Activated CD4-positive, alpha-beta T cell treated with anti-CD3 and anti-CD28 coated beads for 1 hour (primary cell): ENCODE measurements at regions not wholly inside any gene's neighbourhood (a gene's known extent, or its start where the extent isn't known, plus 50 kb on each side); places are given as distances from the start of the nearest gene placed in this dataset.
"Not testable (repeated sequence)": the region's sequence is repeated elsewhere in the genome, so short reads cannot be mapped to it uniquely, and the experiment has no call there.

Experiments used
- DNase-seq: peaks from one replicate; pipeline ENCODE4 v3.0.0-alpha.2; 2020

DNA sequence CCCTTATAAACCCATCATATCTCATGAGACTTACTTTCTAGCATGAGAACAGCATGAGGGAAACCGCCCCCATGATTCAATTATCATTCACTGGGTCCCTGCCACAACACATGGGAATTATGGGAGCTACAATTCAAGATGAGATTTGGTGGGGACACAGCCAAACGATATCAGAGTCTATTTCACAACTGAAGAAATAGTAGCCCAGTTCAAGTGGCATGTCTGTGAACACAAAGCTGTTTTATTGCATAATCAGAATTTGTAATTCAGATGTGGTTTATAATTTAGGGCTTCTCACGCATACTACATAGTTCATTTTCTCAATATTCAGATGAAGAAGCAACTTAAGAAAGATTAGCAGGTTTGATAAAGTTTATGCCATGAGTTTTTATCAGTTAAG is 1188.0 kb upstream of the ALCAM start:
- DNase-seq = no peak

DNA sequence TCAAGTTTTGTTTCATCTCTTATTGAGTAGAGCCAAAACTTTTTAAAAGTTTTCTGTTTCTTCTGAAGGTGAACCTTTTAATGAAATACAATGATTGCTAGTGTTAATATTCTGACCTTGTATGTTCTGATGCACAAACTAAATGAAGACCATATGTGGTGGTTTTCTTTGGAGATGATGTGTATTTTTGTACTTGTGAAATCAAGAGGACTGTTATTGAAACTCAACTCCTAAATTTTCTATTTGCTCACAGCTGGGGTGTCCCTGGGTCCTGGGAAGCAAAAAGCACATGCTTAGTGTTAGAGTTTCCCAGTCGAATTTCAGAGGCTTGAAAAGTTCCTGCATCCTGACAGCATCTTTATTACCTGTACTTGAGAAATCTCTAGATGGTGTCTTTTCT is 1185.8 kb upstream of the ALCAM start:
- DNase-seq = no peak

DNA sequence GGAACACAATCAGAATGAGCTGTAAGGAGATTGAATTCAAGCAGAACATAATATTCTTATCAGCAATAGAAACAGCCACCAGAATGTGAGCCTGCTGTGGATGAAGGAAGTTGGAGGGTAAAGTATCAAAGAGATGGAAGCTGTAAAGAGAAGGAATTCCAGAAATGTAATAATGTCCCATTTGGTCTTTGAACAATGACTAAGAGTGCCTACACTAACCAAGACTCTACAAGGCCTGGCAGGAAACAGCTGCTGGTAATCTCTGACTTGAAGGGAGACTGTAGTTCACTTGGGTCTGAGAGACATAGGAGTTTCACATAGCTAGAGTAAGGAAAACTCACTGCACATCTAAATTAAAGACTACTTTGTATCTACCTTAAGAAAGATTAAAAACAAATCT is 1176.0 kb upstream of the ALCAM start:
- no peak for DNase-seq

DNA sequence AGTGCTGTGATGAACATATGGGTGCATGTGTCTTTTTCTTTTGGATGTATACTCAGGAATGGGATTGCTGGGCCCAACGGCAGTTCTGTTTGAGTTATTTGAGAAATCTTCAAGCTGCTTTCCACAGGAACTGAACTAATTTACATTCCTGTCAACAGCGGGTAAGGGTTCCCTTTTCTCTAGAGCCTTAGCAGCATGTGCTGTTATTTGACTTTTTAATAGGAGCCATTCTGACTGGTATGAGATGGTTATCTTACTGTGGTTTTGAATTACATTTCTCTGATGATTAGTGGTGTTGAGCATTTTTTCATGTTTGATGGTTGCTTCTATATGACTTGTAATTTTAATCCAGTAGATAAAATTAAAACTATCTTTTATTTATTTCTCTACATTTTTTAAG is 1168.6 kb upstream of the ALCAM start:
- DNase-seq = no peak

DNA sequence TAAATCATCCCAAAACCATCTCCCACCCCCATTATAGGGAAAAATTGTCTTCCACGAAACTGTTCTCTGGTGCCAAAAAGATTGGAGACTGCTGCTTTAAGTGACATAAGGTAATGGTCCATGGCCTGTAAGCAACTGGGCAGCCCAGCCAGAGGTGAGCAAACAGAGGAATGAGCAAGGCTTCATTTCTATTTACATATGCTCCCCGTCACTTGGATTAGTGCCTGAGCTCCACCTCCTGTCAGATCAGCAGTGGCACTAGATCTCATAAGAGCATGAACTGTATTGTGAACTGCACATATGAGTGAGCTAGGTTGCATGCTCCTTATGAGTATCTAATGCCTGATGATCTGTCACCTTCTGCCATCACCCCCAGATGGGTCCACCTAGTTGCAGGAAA is 1159.8 kb upstream of the ALCAM start:
- DNase-seq = no peak

DNA sequence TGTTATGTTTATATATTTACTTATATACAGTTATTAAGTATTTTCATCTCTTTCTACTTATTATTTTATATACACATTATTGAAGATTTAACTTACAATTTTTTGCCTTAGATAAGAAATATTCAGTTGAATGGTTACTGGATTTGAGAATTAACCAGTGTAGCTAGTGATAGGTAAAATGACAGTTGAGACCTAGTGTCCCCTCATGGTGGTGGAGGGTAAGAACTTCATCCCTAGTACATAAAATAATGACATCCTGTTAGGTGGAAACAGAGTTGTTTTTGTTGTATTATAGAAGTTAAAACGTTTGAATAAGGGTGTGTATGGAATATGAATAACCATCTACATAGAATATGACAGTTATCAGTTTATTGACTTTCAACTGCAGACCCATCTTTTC is 1152.4 kb upstream of the ALCAM start:
- DNase-seq = no peak

DNA sequence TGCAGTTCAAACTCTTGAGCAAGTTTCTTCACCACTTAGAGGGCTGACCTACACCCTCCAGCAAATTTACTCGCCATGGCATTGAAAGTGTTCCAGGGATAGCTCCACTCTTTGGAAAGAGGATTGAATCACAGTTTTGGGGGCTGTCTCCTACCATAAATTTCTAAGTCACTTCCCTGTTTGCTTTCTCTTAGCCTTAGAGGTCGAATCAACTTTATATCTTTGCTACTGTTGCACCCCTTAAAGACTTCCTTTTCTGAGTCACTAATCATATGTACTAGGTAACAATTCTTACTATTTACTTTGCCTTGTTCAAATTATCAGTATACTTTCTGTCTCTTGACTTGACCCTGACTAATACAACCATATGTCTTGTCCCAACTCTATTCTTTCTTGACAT is 1151.8 kb upstream of the ALCAM start:
- DNase-seq = no peak

DNA sequence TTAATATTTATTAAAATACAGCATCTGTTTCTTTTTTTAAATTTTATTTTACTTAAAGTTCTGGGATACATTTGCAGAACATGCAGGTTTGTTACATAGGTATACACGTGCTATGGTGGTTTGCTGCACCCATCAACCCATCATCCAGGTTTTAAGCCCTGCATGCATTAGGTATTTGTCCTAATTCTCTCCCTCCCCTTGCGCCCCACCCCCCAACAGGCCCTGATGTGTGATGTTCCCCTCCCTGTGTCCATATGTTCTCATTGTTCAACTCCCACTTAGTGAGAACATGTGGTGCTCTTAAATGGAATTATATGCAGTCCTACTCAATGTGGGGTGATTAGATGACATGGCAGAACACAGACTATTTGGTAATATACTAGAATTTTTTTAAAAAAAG is 1147.7 kb upstream of the ALCAM start:
- not testable (repeated sequence) for DNase-seq

DNA sequence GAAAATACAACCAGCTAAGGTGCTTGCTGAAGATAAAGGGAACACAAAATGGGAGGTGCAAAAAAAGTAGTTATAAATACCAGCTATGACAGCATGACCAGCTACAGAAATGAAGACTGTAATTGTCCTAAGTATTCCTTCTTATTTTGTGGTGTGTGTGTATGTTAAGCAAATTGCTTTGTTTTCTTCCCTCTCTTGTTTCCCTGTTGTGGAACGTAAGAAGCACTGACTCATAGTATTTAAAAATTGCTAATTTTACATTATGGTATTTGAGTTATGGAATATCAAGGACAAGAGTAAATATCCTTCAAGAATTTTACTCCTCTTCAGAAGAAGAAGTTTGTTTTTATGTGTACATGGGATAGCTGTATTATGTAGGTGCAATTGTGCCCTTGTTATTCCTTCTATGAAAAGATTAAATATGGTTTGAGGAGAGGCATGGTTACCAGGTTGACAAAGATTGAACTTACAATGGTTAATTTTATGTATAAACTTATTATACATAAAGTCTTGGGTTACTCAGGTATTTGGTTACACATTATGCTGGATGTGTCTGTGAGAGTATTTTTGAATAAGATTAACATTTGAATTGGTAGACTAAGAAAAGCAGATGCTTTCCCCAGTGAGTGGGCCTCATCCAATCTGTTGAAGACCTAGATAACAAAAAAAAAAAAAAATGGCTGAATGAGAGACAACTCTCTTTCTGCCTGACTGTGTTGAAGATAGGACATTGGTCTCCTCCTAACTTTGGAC is 1132.1 kb upstream of the ALCAM start:
- DNase-seq = no peak

DNA sequence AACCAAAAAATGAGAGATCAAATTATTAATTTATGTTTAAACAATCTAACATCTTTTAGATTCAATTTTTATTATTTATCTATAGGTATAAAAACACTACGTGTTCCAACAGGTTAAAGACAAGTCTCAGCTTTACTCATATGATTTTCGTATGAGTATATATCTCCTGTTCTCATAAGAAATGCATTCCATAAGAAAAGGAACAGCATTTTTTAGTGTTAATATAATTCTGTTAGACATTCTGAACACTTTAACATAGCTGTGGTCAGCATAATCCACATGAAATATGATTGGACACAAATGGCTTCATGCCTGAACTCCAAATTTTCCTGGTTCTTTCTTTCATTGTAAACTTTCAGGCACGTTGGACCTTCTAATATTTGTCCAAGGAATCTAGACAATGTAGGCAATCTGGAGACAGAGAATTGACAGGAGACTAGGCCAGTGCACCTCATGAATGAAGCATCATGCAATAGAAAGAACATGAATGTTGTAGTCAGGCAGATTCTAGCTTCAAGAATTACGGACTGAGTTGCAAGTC is 1122.0 kb upstream of the ALCAM start:
- no peak for DNase-seq

DNA sequence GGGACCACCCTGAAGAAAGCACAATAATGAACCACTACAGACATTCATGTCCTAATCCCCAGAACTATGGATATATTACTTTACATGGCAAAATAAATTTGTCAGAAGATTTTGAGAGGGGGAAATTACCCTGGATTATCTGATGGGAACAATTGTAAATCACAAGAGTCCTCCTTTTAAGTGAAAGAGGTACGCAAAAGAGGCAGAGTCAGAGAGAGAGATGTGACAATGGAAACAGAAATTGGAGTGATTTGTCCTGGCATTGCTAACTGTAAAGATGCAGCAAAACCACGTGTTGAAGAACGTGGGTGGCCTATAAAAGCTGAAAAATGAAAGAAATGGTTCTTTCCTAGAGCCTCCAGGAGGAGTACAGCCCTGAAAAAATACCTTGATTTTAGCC is 1121.4 kb upstream of the ALCAM start:
- DNase-seq = no peak

DNA sequence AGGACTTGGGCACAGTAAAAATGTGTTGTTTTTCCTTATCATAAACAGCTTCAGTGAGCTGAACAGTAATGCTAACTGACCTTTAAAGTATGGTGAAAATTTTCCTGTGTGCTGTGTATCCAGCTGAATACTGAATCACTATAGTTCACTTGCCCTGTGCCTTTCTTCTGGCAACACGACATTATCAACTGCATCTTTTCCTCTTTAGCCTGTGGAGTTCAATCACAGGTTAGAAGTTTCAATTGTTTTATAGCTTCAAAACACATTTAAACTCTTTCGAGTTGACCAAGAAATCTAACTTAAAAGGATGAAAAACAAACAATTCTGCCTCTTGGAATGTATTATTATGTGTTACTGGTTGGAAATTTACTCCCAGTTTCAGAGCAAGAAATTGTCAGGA is 1120.7 kb upstream of the ALCAM start:
- no peak for DNase-seq

DNA sequence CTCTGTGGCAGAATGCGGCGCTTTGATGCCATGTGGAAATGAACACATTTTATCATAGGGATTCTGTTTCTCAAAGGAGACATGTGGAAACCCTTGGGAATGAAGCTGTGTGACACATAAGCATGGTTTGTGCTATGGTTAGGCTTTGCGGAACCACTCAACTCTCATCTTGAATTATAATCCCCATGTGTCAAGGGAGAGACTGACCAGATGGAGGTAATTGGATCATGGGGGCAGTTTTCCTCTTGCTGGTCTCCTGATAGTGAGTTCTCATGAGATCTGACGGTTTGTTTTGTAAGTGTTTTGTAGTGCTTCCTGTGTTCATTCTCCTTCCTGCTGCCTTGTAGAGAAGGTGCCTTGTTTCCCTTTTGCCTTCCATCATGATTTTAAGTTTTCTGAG is 1109.2 kb upstream of the ALCAM start:
- DNase-seq = no peak

DNA sequence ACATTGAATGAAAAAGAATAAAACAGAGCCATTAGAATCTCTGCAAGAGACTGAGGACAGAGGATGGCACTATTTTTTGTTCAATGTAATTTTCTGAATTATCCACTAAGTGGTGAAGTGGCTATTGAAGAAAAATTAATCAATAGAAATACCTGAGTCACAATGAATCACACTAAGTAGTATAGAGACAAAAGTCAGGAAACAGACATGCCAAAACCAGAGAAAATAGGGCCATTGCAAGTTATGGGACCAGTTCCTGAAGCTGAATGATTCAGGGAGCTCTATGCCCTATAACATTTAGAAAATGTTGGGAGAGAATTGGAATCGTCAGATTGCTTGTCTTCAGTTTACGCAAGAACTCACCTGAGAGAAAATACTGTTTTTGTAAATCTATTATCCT is 1103.2 kb upstream of the ALCAM start:
- no peak for DNase-seq

DNA sequence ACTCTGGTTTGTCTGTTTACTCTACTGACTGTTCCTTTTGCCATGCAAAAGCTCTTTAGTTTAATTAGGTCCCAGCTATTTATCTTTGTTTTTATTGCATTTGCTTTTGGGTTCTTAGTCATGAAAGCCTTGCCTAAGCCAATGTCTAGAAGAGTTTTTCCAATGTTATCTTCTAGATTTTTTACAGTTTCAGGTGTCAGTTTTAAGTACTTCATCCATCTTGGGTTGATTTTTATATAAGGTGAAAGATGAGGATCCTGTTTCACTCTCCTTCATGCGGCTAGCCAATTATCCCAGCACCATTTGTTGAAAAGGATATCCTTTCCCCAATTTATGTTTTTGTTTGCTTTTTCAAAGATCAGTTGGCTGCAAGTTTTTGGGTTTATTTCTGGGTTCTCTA is 1100.5 kb upstream of the ALCAM start:
- DNase-seq = not testable (repeated sequence)

DNA sequence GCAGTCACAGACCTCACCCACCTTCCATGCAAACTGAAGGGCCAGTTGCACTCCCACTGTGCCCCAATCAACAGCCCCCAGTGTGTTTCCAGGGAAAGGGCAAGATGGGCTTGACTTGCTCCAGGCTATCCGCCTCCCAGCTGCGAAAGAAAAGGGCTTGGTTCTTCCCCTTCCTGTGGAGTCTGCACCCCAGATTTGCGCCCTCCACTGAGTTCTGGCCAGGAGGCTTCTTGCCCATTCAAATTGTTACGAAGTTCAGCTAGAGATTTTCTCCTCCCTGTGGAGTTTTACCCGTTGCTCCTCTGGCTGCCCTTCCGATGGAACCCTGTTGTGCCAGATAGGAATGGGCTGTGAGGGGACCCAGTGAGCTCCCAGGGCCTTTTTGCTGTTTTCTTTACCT is 1096.9 kb upstream of the ALCAM start:
- DNase-seq = no peak

DNA sequence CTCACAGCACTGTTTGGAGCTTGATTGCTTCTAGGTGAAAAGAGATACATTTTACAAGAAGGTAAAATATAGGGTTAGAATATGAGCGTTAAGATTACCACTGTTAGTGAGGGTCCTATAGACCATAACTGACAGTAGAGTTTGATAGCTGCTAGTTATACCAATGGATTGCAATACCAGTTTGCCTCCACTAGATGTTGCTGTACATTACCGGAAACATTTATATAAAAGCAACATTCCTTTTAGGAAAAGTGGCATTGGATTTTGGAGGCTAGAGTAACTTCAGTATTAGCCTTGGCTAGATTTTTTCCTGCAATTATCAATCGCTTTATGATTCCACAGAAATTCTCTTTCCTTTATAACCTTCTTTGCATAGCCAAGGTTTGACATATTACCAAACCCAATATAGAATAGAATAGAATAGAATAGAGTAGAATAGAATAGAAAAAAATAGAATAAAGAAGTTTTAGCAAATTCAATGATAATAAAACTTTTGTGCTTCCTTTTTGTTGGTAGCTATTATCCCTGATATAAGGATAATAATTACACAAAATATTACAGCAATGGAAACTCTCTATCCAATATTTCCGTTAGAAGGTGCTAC is 1093.6 kb upstream of the ALCAM start:
- DNase-seq = no peak

DNA sequence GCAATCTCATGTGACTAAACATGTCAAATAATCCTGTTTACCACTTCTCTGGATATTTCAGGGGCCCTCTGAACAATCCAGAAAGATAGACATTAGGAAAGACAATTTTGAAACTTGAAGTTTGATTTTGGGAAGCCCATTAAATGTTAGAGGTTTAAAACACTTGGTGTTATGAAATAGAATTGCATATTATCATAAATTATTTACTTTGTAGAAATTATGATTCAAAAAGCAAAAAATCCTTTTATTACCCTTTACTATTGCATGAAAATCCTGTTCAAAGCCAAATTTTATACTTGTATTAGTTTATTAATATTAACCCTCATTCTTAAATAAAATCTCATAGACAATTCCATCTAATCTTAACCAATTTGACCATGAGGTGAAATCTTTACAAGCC is 1091.5 kb upstream of the ALCAM start:
- no peak for DNase-seq

DNA sequence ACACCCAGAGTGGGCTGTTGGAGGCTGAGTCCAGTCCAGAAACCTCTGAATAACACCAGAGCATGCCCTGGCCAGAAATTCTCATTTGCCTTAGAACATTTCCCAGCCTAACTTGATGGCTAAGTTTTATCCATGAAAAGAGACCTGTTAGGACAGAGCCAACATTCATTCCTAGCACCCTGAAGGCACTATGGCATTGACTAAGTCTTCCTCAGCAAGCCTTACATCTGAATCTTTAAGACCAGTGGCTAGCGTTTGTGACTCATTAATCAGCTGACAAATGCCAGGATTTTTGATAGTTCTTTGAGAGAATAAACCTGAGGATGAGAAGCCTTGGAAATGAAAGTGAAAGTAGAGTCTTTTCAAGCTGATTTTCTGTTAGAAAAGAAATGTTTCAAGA is 1087.1 kb upstream of the ALCAM start:
- no peak for DNase-seq

DNA sequence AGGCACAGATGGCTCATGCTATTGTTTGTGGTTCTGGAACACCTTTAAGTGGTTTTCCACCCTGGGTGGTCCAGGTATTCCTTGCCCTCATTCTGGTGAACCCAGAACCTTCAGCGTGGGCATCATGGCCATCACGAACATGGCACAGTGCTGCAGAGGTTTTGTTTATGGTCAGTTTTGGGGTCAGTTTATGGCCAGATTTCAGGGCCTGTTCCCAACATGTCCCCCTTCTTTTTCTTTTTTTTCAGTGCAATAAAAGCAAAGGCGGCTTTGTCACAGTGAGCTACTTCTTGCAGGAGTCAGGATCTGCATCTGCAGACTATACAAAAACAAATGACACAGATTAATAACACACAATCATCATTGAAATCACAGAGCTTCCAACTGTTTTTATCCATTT is 1085.0 kb upstream of the ALCAM start:
- no peak for DNase-seq

DNA sequence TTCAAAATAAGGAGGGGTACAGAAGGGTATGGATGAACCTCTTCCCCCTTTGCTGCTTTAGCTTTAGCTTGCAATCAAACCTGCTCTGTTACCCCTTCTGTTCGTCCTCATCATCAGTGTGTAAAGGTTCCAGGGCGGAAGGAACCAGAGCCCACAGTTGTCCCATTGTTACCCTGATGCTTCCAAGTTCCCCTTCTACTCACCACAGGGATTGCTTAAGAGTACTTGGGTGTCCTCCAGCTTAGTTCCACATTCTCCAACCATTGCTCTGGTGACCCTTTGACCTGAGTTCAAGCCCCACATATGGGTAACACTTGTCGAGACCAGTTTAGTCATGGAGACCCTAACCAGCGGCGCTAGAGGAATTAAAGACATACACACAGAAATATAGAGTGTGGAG is 1080.1 kb upstream of the ALCAM start:
- no peak for DNase-seq

DNA sequence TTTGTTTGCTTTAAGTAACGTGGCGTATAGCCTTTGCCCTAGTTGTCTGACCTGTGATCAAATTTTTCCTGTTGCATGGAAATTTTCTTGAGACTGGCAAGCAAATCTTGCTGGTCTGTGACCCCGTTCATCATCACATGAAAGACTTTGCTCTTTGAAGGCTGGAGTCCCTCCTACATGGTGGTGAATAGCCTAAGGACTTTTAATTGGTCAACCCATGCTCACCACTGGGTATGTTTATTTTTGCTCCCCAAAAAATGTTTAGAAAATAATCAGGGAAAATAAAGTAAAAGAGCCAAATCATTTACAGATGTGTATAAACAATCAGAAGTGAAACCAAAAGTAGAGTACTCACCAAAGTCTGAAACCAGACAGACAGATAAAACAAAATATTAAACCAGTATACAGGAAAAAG is 1075.3 kb upstream of the ALCAM start:
- DNase-seq = no peak

DNA sequence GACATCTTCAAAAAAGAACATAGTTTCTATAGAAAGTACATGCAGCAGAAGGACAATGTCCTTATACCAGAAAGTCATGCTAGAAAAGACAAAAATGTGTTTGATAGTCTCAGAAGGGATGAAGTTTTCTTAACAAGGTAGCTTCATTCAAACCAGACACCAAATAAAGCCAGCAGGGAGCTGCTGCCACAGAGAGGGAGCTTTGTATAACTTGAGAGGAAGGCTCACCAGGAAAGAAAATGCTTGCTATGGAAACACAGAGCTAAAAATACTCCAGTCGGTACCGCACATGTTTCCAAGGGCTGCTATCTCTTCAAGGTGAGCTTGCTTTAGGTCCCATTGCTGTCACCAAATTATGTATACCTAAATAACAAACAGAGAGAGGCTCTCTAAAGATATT is 1074.8 kb upstream of the ALCAM start:
- no peak for DNase-seq

DNA sequence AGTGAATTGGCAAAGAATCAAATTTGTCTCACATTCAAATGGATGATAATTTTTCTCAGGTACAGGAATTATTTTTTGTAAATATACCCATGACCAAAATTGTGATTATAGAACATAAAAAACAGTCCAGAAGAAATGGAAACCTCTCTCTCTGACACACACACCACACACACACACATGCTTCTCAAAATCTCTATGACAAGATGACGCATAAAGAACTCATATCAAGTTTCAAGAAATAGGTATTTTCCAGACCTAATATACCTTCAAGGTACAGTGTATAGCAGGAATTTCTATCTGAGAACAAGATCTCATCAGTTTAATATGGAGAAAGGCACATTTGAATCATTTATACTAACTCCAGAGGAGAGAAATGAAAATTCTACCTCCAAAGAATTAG is 1069.1 kb upstream of the ALCAM start:
- DNase-seq = no peak

DNA sequence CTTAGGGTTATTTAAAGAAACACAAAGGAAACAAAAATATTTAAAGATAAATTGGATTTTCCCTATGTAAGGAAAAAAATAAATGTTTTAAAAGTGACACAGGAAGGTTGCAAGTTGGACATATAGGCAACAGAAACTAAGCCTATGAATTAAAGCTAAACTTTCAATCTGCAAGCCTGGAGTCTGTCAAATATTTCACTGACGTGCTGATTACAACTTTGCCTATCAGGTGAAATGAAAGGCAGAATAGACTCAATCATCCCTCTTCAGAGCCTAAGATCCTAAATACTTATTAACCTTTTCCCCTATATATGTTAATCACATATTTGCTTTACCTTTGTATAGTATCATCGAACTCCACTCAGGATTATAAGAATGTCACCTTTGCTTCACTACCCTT is 1068.0 kb upstream of the ALCAM start:
- no peak for DNase-seq
